ENCODE measurements at regions not wholly inside any gene's neighbourhood (a gene's known extent, or its start where the extent isn't known, plus 50 kb on each side); places are given as distances from the start of the nearest gene placed in this dataset.

DNA sequence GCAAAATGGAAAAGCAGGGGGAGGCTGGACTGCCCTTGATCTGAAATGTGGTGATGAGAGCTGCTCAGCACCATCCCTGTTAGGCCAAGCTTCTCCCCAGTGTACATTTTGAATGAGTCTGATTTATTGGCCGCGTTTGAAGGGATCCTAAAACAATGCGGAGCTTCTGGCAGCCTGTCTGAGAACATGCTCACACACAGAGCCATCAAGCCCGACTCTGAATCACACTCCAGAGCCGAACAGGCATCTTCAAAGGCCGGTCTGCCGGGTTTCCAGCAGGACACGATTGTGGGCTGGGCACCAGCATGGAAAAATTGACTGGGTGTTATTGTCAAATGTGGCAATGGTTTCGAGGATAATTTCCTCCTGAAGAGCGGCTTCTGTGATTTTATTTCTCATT is 235.9 kb downstream of the TFAP2C start:
- no peak for TF ChIP-seq EZH2 (IDR thresholded peaks at IDR 0.05)
- TF ChIP-seq POLR2AphosphoS5 (IDR thresholded peaks at IDR 0.05; ENCODE audit: borderline replicate concordance, low read depth, low read length), result no peak
